GM12873 (cell line): ENCODE measurements at regions not wholly inside any gene's neighbourhood (a gene's known extent, or its start where the extent isn't known, plus 50 kb on each side); places are given as distances from the start of the nearest gene placed in this dataset.

Source experiments
- TF ChIP-seq, protein P1 (sequence below): IDR thresholded peaks from 2 replicates; pipeline ENCODE4 v1.5.1; 2012; ENCODE audit warnings: low read depth, mild to moderate bottlenecking, moderate library complexity, low read length, control low read depth; ENCODE audit not compliant: insufficient read depth; ENCODE audit errors: missing control alignments

DNA sequence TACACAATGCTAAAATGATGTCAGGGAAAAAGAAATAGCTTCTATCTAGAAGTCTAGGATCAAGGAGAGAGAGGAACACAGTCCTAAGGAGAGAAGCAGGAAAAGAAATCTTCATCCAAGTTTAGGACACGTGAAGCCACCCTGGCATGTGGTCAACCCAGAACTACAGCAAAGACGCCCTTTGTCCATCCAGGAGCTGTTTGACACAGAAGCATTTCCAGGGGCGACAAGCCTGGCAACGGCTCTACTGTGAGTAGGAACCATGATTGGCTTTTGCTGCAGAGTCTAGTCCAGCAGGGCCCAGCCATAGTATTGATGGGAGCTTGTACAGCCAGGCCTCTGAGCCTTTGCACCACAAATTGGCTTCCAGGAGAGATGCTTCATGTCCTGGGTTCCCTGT lies 185.4 kb upstream of the RPL38 start:
- TF ChIP-seq, protein P1, sequence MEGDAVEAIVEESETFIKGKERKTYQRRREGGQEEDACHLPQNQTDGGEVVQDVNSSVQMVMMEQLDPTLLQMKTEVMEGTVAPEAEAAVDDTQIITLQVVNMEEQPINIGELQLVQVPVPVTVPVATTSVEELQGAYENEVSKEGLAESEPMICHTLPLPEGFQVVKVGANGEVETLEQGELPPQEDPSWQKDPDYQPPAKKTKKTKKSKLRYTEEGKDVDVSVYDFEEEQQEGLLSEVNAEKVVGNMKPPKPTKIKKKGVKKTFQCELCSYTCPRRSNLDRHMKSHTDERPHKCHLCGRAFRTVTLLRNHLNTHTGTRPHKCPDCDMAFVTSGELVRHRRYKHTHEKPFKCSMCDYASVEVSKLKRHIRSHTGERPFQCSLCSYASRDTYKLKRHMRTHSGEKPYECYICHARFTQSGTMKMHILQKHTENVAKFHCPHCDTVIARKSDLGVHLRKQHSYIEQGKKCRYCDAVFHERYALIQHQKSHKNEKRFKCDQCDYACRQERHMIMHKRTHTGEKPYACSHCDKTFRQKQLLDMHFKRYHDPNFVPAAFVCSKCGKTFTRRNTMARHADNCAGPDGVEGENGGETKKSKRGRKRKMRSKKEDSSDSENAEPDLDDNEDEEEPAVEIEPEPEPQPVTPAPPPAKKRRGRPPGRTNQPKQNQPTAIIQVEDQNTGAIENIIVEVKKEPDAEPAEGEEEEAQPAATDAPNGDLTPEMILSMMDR, result no peak

DNA sequence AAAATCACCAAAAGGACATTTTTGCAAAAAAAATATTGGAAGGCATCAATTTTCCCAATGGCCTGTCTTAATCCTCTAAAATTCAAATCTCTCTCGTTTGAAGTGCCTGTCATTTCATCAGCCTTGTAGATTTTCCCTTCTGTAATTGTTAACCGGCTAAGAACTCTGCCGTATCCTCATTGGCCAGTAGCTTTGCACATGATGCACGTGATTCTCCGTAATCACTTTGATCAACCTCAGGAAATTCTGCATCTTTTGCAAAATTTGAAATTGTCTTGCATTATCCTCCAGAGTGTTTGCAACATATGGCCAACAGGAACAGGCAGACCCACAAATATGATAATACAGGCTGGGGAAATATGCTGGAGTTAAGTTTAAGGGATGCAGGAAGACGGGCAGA lies 184.2 kb upstream of the RPL38 start:
- TF ChIP-seq, protein P1, result no peak

DNA sequence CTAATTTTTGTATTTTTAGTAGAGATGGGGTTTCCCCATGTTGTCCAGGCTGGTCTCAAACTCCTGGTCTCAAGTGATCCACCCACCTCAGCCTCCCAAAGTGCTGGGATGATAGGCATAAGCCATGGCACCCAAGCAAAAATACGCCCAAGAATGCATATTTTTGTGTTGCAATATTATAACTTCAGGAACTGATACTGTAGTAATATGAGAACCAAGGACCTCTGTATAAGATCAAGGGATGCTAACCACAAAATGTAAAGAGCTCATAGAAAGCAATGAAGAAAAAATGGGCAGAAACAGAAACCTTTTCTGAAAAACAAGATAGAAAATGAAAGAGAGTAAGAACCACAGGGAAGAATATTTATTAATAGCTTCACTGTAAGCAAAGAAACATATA lies 183.6 kb upstream of the RPL38 start:
- TF ChIP-seq, protein P1, result no peak

DNA sequence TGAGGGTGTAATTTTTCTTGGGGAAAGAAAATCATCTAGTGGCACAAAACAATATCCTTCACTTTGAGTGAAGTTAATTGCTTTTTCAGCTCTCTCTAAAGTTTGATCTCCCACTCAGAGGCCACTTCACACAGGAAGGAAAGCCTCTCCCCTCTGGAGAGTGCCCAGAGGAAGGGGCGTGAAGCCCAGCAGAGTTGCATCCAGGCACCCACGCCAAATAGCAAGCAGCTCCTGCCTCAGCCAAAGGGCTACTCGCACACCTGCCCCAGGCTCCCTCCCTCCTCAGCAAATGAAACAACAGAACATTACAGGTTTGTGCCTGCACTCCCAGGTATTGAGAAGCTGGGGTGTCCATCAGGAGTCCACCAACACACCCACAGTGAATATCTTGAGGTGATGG lies 183.0 kb upstream of the RPL38 start:
- TF ChIP-seq, protein P1, result no peak

DNA sequence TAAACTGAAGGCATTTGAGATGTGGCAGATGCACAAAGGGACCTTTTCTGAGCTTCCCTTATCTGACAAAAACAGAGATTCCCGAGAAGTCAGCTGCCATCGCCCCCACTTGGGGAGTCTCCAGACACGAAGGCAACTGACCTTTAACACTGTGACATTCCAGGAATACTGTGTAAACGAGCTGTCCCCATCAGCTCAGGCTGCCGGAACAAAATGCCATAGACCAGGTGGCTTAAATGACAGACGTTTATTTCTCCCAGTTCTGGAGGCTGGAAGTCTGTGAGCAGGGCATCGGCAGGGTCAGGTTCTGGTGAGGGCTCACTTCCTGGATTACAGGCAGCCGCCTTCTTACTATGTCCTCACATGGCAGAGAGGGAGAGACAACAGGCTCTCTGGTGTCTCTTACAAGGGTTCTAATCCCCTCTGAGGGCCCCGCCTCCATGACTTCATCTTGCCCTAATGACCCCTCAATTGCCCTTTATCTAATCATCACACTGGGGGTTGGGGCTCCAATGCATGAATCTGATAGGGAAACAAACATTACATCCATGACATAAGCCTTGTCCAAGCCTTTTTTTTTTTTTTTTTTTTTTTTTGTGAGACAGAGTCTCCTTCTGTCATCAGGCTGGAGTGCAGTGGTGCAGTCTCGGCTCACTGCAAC lies 178.5 kb upstream of the RPL38 start:
- TF ChIP-seq, protein P1, result no peak

DNA sequence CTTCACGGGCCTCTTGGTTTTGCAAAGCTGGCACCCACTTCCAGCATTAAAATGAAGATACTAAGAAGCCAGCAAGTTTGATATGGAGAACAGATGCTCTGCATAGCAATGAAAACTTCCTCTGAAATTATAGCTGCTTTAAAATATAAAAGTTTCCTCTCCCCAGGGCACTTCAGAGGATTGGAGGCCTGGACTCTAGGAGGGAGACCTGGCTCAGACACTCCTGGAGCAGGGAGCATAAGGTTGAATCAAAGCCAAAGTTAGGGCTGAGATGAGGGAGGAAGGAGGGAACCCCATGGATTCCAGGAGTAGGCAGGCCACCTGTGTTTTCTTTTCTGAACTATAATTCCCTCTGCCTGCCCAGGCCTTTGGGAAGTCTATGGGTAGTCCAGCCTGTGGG lies 176.0 kb upstream of the RPL38 start:
- TF ChIP-seq, protein P1, result no peak

DNA sequence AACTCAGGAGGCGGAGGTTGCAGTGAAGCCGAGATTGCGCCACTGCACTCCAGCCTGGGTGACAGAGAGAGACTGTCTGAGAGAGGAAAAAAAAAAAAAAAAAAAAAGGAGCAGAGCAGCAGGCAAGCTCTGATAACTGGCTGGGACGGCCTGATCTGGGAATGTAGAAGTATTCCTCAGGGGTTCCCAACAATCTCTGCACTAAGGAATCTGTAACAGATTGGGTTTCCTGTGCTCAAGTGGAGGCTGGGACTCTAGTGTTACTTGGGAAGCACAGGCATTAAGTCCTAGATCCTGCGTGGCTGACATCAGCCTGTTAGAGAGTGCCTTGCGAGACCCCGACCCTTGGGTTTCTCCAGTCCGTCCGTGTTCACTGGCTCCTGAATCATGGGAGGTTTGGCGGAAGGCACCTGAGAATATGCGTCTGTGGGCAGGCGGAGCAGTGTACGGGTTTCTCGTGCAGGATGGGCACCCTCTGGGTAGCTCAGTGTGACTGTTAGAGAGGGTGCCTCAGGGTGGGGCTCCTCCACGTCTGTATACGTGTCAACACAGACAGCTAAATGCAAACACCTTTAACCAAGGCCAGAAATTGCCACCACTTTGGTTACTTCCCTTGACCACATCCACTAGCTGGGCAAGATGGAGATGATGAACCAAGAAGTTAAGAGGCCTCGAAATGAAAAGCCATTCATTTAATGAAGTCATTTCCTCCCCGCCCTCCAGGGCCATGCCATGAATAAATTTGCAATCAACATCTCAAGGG lies 174.9 kb upstream of the RPL38 start:
- TF ChIP-seq, protein P1, result no peak
